Upper lobe of right lung (tissue), 1 donor: ENCODE measurements at regions not wholly inside any gene's neighbourhood (a gene's known extent, or its start where the extent isn't known, plus 50 kb on each side); places are given as distances from the start of the nearest gene placed in this dataset.
"Not testable (repeated sequence)": the region's sequence is repeated elsewhere in the genome, so short reads cannot be mapped to it uniquely, and the experiment has no call there.

ENCODE experiments used
- ATAC-seq: fragments of 200-7000 bp; cut with Tn5 transposase; one replicate; pipeline ENCODE4 v1.9.1; 2020; ENCODE audit warnings: mild to moderate bottlenecking, moderate library complexity
- DNase-seq: peaks from one replicate; pipeline ENCODE4 v3.0.0-alpha.2; 2020
- H3K27ac ChIP-seq: fragments of 200-600 bp; one replicate; pipeline ENCODE4 v1.8.0; 2022
- H3K27me3 ChIP-seq: fragments of 200-600 bp; one replicate; pipeline ENCODE4 v1.8.0; 2022; ENCODE audit warnings: mild to moderate bottlenecking
- H3K36me3 ChIP-seq: fragments of 200-600 bp; one replicate; pipeline ENCODE4 v1.8.0; 2022
- H3K4me1 ChIP-seq: fragments of 200-600 bp; one replicate; pipeline ENCODE4 v1.8.0; 2022
- H3K4me3 ChIP-seq: fragments of 200-600 bp; one replicate; pipeline ENCODE4 v1.8.0; 2022; ENCODE audit warnings: mild to moderate bottlenecking
- H3K9me3 ChIP-seq: fragments of 200-600 bp; one replicate; pipeline ENCODE4 v1.8.0; 2022
- CTCF ChIP-seq: fragments of 200-600 bp; IDR thresholded peaks from one replicate; pipeline ENCODE4 v1.8.0; 2022; ENCODE audit warnings: antibody characterized with exemption
- intact Hi-C: fragments of 100-400 bp; cut with DNase I; formaldehyde crosslinking; loops from one replicate; pipeline ENCODE4 v1.11.0; 2022
- donor health status: DM: no; HTN: yes; CAD: no; lungs with severe emphysema.

- Histone ChIP-seq H3K4me3 (no peak overlapping the region), H3K27me3 (no peaks in the 10 kb centered on the region), H3K4me1 (no peaks in the 10 kb centered on the region), H3K27ac (no peak overlapping the region), H3K36me3 (no peaks in the 10 kb centered on the region), H3K9me3 (peaks cover 4% of the 10 kb centered on the region)
- intact Hi-C loops: no loop called here
- DNase-seq (no peak), ATAC-seq (no peak)
- no peak for TF ChIP-seq CTCF
Measured at GRCh38 chr2:105665480-105665879, 79.2 kb upstream of the NCK2 start.

DNA sequence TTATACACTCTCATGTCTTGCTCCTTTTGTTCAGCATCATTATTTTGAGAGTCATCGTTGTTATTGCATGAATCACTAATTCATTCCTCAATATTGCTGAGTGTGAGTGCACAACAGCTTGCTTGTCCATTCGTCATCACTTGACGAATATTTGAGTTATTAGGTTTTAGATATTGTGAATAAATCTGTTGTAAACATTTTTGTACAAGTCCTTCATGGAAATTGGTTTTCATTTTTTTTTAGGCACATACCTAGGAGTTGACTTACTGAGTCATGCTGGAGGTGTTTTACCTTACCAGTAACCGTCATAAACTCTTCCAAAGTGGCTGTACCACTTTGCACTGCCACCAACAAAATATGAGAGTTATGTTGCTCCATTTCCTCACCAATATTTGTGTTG is 84.2 kb upstream of the NCK2 start:
- Histone ChIP-seq H3K36me3 (no peaks in the 10 kb centered on the region), H3K27ac (no peak overlapping the region), H3K9me3 (peaks cover 4% of the 10 kb centered on the region), H3K27me3 (no peaks in the 10 kb centered on the region), H3K4me3 (no peak overlapping the region), H3K4me1 (no peaks in the 10 kb centered on the region)
- ATAC-seq (no peak), DNase-seq (no peak)
- TF ChIP-seq CTCF: no peak
- intact Hi-C loops: no loop called here

DNA sequence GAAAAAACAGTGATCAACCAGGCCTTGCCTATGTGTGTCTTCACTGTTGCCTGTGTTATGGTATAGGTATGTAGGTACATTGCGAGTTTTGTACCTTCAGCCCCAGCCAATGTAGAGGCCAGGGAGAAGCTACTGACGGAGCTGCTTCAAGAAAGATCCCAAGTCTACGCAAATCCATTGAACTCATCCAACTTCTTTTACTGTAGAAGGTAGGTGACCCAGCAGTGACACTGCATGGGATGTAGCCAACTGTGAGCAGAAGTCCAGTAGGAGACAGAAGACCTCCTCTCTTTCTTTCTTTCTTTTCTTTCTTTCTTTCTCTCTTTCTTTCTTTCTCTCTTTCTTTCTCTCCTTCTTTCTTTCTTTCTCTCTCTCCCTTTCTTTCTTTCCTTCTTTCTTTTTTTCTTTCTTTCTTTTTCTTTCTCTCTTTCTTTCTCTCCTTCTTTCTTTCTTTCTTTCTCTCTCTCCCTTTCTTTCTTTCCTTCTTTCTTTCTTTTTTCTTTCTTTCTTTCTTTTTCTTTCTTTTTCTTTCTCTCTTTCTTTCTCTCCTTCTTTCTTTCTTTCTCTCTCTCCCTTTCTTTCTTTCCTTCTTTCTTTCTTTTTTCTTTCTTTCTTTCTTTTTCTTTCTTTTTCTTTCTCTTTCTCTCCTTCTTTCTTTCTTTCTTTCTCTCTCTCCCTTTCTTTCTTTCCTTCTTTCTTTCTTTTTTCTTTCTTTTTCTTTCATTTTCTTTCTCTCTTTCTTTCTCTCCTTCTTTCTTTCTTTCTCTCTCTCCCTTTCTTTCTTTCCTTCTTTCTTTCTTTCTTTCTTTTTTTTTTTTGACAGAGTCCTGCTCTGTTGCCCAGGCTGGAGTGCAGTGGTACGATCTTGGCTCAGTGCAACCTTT is 88.7 kb upstream of the NCK2 start:
- H3K27ac ChIP-seq, H3K4me1 ChIP-seq, H3K27me3 ChIP-seq, DNase-seq, H3K36me3 ChIP-seq, H3K9me3 ChIP-seq, ATAC-seq, H3K4me3 ChIP-seq, intact Hi-C loops: not testable (repeated sequence)

- Histone ChIP-seq H3K9me3 (no peaks in the 10 kb centered on the region), H3K27ac (no peak overlapping the region), H3K4me3 (no peak overlapping the region), H3K4me1 (no peaks in the 10 kb centered on the region), H3K27me3 (no peaks in the 10 kb centered on the region), H3K36me3 (no peaks in the 10 kb centered on the region)
- TF ChIP-seq CTCF: no peak
- ATAC-seq (no peak), DNase-seq (no peak)
- intact Hi-C loops: no loop called here
Measured at GRCh38 chr2:105655244-105655643, 89.5 kb upstream of the NCK2 start.

DNA sequence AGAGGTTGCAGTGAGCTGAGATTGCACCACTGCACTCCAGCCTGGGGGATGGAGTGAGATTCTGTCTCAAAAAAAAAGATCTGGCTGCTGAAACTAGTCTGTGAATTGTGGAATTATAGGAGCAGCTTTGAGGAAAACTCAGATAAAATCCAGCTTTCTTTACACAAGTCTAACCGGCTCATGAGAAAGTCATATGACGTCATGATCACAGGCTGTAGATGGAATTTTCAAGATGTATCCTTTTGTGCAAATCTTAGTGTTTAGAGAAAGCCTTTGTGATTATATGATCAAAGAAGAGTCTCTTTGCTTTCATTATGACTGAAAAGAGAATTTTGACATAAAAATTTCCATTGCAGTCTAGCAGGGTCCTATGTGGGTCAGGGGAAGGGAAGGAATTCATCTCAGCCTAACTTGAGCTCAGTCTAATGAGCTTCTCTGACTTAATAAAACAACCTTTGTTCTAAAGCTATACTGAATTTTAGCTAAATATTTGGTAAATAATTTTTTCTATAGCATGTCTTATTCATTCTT is 90.2 kb upstream of the NCK2 start:
- intact Hi-C loops: no loop called here
- Histone ChIP-seq H3K27me3 (no peaks in the 10 kb centered on the region), H3K4me3 (no peak overlapping the region), H3K27ac (no peak overlapping the region), H3K36me3 (no peaks in the 10 kb centered on the region), H3K4me1 (no peaks in the 10 kb centered on the region), H3K9me3 (no peaks in the 10 kb centered on the region)
- TF ChIP-seq CTCF: no peak
- no peak for ATAC-seq
- no peak for DNase-seq

DNA sequence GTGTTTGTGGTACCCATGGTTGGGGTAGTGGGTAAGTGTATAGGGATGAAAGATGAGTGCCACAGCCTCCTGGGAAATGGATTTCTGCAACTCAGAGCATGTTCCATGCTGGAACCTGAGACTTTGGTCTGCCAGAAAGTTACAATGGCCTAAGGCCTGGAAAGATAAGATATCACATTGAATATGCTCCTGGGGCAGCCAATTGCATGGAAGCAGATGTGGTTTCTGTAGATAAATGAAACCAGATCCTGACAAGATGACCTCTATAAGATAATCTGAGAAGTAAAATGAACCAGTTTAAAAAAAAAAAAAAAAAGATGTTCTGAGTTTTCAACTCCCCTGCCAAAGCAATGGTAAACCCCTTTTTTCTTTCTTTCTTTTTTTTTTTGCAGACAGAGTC is 91.4 kb upstream of the NCK2 start:
- ATAC-seq: no peak
- no peaks in the 10 kb centered on the region for H3K27me3 ChIP-seq
- intact Hi-C loops: no loop called here
- H3K36me3 ChIP-seq: no peaks in the 10 kb centered on the region
- DNase-seq: no peak
- no peak overlapping the region for H3K4me3 ChIP-seq
- H3K4me1 ChIP-seq: no peaks in the 10 kb centered on the region
- H3K9me3 ChIP-seq: peaks cover 3% of the 10 kb centered on the region
- no peak for TF ChIP-seq CTCF
- H3K27ac ChIP-seq: no peak overlapping the region
